ENCODE measurements at regions not wholly inside any gene's neighbourhood (a gene's known extent, or its start where the extent isn't known, plus 50 kb on each side); places are given as distances from the start of the nearest gene placed in this dataset.

GRCh38 chr19:7400815-7401214 lies 52.1 kb downstream of the ARHGEF18 start:
- Histone ChIP-seq H3K79me2 (ENCODE audit: insufficient read depth, low read length) (peaks cover 21% of the 10 kb centered on the region; the same call in 1 of the 2 replicates), H2BK120ac (ENCODE audit: low read depth, low read length, poor library complexity, severe bottlenecking) (no peak overlapping the region), H3K27ac (ENCODE audit: insufficient read length, low read depth, low read length) (no peak overlapping the region), H2AFZ (ENCODE audit: low read length) (no peak overlapping the region), H4K20me1 (ENCODE audit: control insufficient read depth, insufficient read depth, insufficient read length) (no peaks in the 10 kb centered on the region), H3K56ac (ENCODE audit: insufficient read length, low read depth, low read length) (no peak overlapping the region), H4K5ac (ENCODE audit: insufficient read length, low read depth, low read length) (no peak overlapping the region), H4K91ac (ENCODE audit: insufficient read length, low read depth, low read length) (no peak overlapping the region), H3K23me2 (ENCODE audit: insufficient read length, low read depth, low read length, poor library complexity, severe bottlenecking) (peaks cover 3% of the 10 kb centered on the region), H3T11ph (ENCODE audit: low read length) (no peak overlapping the region), H3K79me1 (ENCODE audit: insufficient read depth, low read depth, low read length, poor library complexity, severe bottlenecking) (peaks cover 8% of the 10 kb centered on the region), H2BK15ac (ENCODE audit: low read depth, low read length) (no peak overlapping the region), H3K9me3 (ENCODE audit: control insufficient read depth, low read depth, low read length) (no peaks in the 10 kb centered on the region), H3K18ac (ENCODE audit: insufficient read length, low read depth, low read length) (no peak overlapping the region), H3K4me1 (ENCODE audit: insufficient read depth, low read length) (peaks cover 3% of the 10 kb centered on the region; the same call in 1 of the 2 replicates), H3K4ac (ENCODE audit: low read depth, low read length) (no peak overlapping the region), H2BK20ac (ENCODE audit: low read depth, low read length, poor library complexity, severe bottlenecking) (no peak overlapping the region), H3K27me3 (ENCODE audit: insufficient read depth, low read length) (no peaks in the 10 kb centered on the region), H3K23ac (ENCODE audit: insufficient read length, low read depth, low read length) (no peak overlapping the region), H3K9ac (ENCODE audit: extremely low read depth, insufficient read length, low read length) (no peak overlapping the region), H2BK12ac (ENCODE audit: insufficient read length, low read depth, low read length) (no peak overlapping the region), H2BK5ac (ENCODE audit: insufficient read length, low read length) (no peak overlapping the region), H3K4me2 (ENCODE audit: insufficient read depth, insufficient read length, low read length) (no peak overlapping the region), H3K14ac (ENCODE audit: insufficient read depth, low read length) (no peak overlapping the region), H2AK5ac (ENCODE audit: insufficient read length, low read length) (no peak overlapping the region), H4K8ac (replicated peaks; ENCODE audit: insufficient read length, low read depth, low read length) (no peak overlapping the region)
- peaks cover 14 to 17% of the 10 kb centered on the region in 2 experiments for H3K4me1 Mint-ChIP-seq
- TF ChIP-seq, protein P1, sequence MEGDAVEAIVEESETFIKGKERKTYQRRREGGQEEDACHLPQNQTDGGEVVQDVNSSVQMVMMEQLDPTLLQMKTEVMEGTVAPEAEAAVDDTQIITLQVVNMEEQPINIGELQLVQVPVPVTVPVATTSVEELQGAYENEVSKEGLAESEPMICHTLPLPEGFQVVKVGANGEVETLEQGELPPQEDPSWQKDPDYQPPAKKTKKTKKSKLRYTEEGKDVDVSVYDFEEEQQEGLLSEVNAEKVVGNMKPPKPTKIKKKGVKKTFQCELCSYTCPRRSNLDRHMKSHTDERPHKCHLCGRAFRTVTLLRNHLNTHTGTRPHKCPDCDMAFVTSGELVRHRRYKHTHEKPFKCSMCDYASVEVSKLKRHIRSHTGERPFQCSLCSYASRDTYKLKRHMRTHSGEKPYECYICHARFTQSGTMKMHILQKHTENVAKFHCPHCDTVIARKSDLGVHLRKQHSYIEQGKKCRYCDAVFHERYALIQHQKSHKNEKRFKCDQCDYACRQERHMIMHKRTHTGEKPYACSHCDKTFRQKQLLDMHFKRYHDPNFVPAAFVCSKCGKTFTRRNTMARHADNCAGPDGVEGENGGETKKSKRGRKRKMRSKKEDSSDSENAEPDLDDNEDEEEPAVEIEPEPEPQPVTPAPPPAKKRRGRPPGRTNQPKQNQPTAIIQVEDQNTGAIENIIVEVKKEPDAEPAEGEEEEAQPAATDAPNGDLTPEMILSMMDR (conservative IDR thresholded peaks at IDR 0.05) = no peak
- peaks cover 0 to 13% (median 6%) of the 10 kb centered on the region in 3 experiments; a peak in 6 of 7 replicates for H3K36me3 Mint-ChIP-seq (ENCODE audit: insufficient read depth in 1 of 3, low read depth in 3 of 3)
- H3K27me3 Mint-ChIP-seq (ENCODE audit: low read depth) = no peaks in the 10 kb centered on the region; the same call in 1 of the 2 replicates
- DNase-seq = no peak
- no CpG with 5 or more reads among the region's 5 CpGs for WGBS (ENCODE audit: extremely low coverage, insufficient read length, low lambda C conversion rate)
- no peak overlapping the region for H3K27ac Mint-ChIP-seq
- H3K9me3 Mint-ChIP-seq = no peaks in the 10 kb centered on the region
- no peak overlapping the region for H3K4me3 Mint-ChIP-seq

All from H9 (cell line).